NCI-H1092 (cell line): ENCODE measurements at regions not wholly inside any gene's neighbourhood (a gene's known extent, or its start where the extent isn't known, plus 50 kb on each side); places are given as distances from the start of the nearest gene placed in this dataset.
"Not testable (repeated sequence)": the region's sequence is repeated elsewhere in the genome, so short reads cannot be mapped to it uniquely, and the experiment has no call there.

ENCODE experiments used
- DNase-seq: peaks from one replicate; lab custom pipeline; 2025; lab: John Stamatoyannopoulos, UW

DNA sequence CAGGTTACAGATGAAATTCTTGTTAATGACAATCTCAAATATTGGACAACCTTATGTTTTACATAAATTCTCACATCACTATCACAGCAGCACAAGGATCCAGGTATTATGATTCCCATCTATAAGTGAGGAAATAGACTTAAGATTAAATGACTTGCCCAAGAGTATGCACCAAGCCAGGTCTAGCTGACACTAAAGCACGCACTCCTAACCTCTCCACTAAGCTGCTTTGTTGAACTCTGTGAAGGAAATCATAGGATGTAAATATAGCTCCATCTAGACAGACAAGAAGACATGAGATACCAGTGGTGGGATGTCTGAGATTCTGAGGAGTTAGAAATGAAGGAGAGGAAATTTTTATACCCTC, 87.9 kb downstream of the PHLDA1 start:
- DNase-seq = no peak

DNA sequence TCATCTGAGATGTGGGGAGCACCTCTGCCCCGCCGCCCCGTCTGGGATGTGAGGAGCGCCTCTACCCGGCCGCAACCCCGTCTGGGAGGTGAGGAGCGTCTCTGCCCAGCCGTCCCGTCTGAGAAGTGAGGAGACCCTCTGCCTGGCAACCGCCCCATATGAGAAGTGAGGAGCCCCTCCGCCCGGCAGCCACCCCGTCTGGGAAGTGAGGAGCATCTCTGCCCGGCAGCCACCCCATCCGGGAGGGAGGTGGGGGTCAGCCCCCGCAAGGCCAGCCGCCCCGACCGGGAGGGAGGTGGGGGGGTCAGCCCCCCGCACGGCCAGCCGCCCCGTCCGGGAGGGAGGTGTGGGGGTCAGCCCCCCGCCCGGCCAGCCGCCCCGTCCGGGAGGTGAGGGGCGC, 89.9 kb downstream of the PHLDA1 start:
- not testable (repeated sequence) for DNase-seq

DNA sequence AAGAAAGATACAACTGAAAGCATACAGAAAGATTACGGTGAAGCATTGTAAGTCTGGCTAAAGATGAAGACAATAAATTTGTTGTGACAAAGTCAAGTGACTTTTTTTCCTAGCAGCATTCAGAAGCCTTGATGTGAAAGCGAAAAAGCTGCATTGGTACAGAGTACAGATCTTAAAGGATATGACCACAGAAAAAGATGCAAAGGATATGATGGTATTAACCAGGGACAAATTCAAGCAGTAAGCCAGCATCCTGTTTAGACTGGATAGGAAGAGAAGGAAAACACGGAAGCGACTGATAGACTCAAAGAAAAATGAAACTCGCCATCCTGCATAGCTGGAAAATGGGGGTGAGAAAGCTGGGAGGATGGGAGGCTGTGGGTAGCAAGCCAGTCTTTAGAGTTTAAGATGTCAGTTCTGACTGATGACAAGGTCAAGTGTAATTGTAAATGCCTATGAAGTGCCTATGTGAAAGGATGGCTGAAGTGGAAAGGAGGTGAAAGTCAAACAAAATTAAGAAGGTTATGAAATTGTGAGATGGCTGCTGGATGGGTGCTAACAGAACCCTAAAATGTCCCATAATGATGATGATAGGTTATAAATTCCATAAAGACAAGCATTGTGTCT, 92.4 kb downstream of the PHLDA1 start:
- no peak for DNase-seq

DNA sequence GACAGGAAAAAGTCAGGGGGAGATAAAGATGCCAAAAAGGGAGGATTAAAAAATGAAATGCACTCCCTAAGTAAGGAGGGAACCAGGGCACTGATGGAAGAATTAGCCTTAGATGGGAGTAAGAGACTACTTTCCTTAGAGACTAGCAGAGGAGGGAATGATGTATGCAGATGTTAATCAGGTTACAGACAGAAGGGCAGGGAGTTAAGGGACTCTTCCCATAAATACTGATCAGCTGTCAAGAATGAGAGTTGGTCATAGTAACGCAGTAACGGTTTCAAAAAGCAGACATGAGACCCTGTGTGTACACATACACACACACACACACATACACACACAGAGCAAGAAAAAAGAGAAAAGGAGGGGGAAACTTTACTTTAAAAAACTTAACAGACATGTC, 93.4 kb downstream of the PHLDA1 start:
- DNase-seq = no peak

DNA sequence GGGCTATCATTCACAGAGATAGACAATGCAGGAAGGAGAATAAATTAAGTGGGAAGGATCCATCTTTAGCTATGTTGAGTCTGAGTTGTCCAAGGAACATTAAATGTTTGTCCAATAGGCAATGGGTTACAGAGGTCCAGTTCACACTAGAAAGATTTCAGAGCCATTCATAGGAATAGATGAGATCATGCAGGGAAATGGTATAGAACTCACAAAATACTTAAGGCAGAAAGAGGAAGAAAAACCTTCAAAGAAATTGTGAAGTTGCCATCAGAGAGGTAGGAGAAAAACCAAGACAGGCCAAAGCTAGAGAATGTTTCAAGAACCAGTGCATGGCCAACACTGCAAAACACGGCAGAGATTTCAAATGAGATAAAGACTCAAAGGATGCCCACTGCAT, 94.1 kb downstream of the PHLDA1 start:
- no peak for DNase-seq

DNA sequence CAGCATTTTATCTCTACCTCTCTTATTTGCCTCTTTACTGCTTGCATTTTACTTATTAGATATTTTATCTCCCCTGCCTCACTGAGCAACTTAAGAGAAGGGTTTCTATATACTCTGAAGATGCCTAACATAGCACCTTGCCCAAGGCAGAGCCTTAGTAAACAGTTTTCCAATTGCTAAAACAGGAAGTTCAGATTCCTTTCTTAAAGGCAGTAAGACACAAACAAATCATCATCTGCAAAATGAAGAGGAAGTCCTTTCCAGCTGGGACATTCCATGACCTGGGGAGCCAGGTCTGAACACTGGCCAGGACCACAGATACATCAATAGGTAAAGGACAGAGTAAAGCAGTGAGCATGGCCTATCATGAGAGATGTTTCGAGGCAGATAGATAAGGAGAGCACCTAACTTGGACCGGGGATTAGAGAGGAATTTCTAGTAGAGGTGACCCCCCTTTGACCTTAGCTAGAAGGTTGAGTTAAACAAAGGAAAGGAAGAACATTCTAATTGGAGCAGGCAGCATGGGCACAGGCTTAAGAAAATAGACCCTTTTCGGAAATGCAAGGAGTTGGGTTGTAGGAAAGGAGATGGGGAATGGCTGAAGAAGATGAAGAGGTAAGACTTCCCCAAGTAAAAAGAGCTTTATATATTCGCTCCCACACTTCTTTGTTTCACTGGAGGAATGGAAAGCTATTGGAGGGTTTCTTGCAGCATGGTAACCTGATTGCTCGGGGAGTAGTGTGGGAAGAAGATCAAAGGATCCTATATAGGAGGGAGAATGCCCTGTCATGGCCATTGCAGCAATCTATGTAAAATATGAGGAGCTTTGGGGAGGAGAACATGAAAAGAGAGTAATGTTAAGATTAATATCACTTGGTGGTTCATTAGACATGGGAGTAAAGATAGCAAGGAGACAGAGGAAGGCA, 94.8 kb downstream of the PHLDA1 start:
- no peak for DNase-seq

DNA sequence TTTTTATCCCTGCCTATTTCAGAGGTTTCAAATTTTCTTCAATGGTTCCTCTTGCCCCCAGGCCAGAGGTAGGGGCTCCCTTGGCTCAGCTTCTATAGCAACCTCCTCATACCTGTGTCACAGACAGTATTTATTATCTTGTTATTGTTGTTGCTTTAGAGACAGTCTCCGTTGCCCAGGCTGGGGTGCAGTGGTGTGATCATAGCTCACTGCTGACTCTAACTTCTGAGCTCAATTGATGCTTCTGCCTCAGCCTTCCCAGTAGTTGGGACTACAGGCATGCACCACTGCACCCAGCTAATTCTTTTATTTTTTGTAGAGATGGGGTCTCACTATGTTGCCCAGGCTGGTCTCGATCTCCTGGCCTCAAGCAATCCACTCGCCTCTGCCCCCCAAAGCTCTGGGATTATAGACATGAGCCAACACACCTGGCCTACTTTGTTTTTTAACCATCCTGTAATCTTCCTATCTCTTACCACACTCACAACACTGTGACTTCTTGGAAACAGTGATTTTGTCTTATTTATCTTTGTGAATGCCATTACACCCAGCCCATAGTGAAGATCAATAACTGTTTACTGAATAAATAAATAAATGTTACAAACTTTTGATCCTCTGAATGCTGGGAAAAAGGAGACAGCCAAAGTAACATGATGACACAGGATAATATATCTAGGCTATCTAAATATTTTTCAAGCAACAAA, 95.9 kb downstream of the PHLDA1 start:
- no peak for DNase-seq

DNA sequence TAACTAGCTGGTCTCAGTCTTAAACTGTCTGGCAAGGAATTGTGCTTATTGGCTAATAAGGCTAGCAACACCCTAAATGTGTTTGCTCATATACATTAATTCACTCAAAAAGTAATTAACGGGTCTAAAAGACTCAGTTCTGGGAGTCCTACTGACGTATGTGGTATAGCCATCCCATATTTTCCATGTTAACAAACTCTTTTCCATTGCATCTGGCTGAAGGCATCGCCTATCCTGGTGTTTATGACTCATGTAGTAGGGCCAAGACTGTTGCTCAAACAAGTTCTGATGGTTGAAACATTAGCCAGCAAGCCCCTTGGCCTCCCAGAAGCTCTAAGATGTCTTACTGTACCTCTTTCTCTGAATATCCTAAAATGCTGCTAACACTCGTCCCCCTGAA, 98.5 kb downstream of the PHLDA1 start:
- DNase-seq = no peak

DNA sequence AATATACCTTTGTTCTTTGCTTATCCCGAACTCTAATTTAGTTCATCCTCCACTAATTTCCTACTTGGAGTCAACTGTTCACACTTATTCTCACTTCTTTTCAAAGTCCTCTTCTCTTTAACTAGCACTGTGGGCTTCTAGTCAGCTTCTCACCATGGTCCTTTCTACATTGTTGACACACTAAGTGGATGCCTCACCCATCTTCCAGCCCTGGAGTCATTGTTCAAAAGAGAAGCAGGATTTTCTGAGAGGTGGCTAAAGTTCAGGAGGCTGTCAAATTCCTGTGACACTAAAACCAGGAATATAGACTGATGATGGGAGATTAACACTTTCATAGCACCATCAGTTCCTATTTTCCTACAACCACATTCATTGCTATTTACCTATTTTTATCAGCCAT, 99.3 kb downstream of the PHLDA1 start:
- no peak for DNase-seq

DNA sequence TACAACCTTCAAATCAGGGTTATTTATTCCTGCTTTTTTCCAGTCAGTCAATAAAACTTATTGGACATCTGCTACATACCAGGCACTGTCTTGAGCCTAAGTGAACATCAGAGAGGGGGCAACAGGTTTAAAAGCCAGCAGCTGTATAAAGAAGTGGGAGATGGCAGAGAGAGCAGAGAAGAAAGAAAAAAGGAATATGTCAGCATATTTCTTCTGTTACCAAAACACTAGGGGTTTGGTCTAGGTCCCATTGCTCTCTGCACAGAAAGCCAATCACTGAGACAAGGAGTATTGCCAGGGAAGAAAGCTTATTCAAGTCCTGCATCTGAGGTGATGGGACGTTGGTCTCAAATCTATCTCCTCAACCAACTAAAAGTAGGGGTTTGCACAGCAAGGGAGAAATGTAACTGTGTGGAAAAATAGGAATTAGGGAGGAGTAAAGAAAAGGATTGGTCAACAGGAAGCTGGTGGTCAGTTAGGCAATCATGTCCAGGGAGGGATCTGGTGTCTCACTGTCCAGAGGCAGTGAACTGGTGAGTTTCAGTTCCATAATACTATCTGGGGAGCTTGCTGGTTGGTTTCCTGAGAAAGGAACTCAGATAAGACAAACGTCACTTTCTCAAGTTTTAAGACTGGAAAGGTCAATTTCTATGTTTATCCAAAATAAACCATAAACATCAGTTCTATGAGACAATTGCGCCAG, 107.5 kb downstream of the PHLDA1 start:
- no peak for DNase-seq

DNA sequence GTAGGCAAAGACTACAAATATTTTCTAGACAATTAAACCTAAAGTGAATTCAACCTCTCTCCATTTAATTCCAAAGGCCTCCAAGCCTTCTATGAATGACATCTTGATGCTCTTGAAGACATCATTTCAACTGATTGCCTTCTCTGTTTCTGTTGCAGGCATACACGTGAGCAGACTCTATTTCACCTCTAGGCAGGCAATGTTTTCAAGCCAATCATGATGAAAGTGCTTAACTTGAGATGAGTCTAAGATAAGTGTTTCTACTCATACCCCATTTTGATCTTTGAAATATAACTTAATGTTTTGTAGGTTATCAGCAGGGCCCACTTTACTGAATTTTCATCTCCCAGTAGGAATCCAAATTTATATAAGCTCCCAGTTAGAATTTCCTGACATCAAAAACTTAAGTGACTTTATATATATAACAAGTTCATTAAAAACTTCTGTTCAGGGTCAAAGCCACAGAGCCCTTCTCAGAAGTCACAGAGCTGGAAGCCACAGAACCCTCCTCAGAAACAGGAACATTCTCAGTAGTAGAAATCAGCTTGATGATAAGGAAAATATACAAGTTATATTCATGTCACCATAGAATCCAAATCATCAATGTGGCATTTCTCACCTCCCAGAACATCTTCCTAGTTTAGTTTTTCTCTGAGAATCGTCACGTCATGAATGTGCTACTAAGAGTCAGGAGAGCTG, 108.5 kb downstream of the PHLDA1 start:
- DNase-seq = no peak

DNA sequence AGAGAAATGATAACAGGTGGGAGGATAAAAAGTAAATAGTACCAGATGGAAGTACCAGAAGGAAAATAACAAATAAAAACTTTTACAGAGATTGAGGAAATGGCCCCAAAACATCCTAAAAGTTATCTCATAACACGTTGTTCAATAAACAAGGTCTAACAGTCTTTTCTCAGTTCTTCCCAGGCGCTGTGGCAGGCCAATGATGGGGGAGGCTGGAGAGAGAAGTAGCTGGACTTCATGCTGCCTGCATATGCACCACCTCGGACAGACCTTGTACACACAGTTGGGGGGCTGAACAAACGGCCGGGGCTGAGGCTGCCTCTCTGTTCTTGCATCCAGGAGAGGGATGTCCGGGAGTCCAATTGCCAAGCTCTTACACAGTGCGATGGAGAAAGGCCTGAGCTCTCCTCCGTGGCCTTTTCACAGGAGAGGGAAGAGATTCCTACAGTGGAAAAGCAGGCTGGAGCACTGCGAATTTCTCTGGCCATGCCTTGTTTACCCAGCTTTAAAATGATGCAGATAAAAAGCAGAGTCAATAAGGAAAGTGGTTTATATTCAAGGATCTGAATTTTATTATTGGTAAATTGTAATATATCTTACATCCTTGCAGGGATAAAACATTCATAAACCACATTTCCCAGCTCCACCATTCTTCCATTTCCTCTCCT, 109.8 kb downstream of the PHLDA1 start:
- no peak for DNase-seq

DNA sequence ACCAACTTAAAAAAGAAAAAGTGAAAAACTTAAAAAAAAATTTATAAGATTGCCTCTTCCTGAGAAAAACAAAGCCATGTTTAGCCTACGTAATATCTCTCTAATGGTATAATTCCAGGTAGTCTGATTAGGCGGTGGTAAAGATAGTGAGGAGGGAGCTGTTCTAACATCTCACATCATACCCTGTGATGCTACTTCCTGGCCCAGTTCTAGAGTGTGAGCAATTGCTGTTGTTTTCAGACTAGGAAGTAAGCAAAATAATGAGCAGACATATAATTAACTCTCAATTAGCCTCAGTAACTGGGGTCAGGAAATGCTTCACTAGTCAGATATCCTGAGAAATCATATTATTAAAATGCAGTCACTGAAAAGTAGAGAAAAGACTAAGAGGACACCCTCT, 113.9 kb downstream of the PHLDA1 start:
- DNase-seq = no peak

DNA sequence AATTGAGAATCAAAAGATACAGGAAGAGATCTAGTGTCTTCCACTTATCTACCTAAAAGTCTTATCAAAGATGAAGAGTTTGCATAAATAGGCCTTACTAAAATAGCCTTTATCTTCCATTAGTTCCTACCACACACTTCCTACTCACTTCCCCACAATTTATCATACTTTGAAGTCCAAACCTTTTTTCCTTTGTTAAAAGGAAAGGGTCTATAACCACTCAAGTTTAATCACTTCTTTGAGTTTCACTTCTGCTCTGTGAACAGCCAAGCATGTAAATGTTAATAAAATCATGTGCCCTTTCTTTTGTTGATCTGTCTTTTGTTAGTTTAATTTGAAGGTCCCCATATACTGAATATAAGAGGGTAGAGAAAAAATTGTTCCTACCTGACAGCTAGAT, 114.5 kb downstream of the PHLDA1 start:
- no peak for DNase-seq

DNA sequence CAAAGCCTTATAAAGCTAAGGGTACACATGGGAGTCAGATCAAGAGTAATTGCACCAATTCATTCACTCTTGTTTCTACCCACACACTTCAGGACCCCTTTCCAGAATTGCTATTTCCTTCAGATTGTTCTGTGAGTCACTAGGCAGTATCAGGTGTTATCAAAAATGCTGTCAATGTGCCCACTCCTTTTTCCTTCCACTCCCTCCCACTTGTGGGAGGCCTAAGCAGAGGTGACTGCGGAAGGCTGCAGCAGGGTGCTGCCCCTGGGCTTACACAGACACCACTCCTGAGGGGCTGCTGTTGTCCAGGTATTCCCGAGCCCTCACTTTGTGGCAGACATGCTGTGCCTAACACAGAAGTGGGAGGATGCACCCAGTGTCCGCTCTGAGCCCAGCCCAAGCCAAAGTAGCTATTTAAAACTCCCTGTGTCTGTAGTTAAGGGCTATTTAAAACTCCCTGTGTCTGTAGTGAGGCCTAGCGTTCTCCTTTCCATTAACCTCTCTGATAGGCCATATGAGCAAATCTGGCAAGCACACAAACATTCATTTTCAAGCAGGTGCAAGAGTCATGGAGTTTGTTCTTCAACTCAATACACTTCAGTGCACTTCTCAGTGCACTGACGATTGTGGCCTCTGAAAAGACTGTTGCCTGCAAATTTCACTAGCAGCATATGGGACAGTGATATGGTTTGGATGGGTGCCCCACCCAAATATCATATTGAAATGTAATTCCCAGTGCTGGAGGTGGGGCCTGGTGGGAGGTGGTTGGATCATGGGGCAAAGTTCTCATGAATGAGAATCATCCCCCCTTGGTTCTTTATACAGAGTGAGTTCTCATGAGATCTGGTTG, 117.8 kb downstream of the PHLDA1 start:
- no peak for DNase-seq

DNA sequence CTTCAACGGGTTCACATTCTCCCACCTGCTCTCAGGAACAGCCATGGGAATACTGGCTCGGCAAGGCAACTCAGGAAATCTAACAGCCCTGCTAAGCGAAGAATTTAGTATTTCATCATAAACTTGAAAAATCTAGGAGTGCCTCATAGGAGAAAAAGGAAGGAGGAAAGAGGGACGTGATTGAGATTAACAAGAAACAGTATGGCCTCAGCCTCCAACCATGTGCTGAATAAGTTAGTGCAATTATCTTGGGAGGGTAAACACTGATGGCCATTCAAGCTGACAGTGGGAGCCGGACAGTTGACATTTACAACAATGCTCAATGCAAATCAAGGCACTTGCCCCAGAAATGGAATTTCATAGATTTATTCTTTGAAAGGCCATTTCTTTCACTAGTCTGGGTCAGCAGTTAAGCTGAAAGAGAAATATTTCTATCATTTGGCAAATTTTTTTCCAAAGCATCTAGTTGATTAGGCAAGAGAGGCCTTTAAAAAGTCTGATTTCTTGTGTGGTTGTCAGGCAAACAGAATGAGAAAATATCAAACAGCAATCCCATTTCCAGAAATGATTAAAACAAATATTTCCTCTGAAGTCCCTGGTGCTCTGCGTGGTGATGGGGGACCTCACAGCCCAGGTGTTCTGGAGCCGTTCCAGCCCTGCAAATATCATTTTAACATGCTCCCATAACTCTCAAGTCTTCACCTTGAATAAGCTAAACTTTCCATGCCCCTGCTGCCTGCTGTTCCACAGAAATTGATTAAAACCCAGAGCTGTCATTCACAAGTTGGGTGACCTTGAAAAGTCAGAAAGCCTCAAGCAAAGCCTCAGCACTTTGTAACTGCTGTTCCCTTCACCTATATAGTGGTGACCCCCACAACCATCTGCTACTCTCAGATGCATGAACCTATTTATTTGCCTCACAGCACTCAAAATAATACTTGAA, 121.6 kb downstream of the PHLDA1 start:
- DNase-seq = no peak

DNA sequence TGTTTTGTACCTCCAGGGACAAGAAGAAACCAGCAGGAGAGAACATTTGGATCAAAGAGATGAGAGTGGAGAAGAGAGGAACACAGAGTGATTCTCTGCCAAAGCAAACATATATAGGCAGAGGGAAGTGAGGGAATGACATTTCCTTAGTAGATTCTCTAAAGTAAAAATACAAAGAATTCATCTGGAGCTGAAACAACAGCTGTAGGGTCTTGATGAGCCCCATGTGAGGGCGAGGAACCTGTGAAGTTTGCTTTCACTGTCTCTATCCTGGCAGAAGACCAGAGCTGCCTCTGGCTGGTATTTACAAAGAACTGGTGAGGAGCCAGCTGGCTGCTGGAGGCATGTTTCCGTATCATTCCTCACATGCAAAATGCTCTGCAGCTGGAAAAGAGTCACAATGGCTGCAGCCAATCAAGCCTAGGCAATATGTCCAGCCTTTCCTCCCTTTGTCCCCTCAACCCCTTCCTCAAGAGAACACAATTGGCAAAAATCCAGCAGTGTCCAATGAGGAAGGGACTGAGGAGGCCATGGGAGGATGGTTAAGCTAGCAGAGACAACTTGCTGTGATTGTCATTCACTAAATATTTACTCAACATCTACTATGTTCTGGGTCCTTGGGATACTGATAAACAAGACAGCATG, 122.5 kb downstream of the PHLDA1 start:
- peak; percentile 73 for DNase-seq

DNA sequence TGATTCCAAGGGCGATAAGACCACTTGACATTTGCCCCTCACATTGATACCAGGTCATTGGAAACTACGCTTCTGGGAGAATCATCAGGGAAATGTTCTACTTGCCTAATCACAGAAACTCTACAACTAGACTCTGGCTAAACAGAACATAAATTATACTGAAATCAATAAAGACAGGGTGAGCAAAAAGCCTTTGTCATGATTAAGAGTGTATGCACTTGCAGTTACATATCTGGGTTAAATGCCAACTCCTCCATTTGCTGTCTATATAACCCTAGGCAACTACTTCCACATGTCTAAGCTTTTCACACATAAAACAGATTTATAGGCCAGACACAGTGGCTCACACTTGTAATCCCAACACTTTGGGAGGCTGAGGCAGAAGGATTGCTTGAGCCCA, 125.7 kb downstream of the PHLDA1 start:
- no peak for DNase-seq
